ENCODE measurements at regions not wholly inside any gene's neighbourhood (a gene's known extent, or its start where the extent isn't known, plus 50 kb on each side); places are given as distances from the start of the nearest gene placed in this dataset.

GRCh38 chr5:112649882-112650281 lies 87.8 kb upstream of the APC start:
- Histone ChIP-seq H3K27me3 (replicated peaks; ENCODE audit: insufficient read depth, low read depth, low read length, poor library complexity) (no peaks in the 10 kb centered on the region), H3K4me1 (ENCODE audit: insufficient read depth, low read length, poor library complexity, severe bottlenecking) (no peaks in the 10 kb centered on the region), H3K36me3 (ENCODE audit: insufficient read depth, low read length, poor library complexity, severe bottlenecking) (no peaks in the 10 kb centered on the region), H3K4me3 (ENCODE audit: low read depth, low read length, poor library complexity, severe bottlenecking) (no peak overlapping the region), H3K27ac (ENCODE audit: low read depth, low read length, poor library complexity, severe bottlenecking) (no peak overlapping the region), H3K9me3 (ENCODE audit: low read depth, low read length, poor library complexity, severe bottlenecking) (no peaks in the 10 kb centered on the region)
- intact Hi-C loops (cut with micrococcal nuclease; ENCODE audit: unreplicated experiment), result no loop called here
- CTCF ChIA-PET, result no interaction called here
- DNase-seq (ENCODE audit: low spot score), result no peak
- TF ChIP-seq EZH2 (IDR thresholded peaks at IDR 0.05; ENCODE audit: borderline replicate concordance, low read depth, low read length, poor library complexity, severe bottlenecking), result no peak
- no peak for TF ChIP-seq CTCF (conservative IDR thresholded peaks at IDR 0.05; ENCODE audit: low read depth, low read length)
- POLR2A ChIA-PET (ENCODE audit: low non-redundant PET), result no interaction called here
- BruUV-seq (replicated peaks), result no TSS peak

GRCh38 chr5:112653638-112654205 lies 84.0 kb upstream of the APC start:
- no peak overlapping the region for H3K27ac ChIP-seq (ENCODE audit: low read depth, low read length, poor library complexity, severe bottlenecking)
- no peak overlapping the region for H3K4me3 ChIP-seq (ENCODE audit: low read depth, low read length, poor library complexity, severe bottlenecking)
- H3K9me3 ChIP-seq (ENCODE audit: low read depth, low read length, poor library complexity, severe bottlenecking), result no peaks in the 10 kb centered on the region
- no peaks in the 10 kb centered on the region for H3K4me1 ChIP-seq (ENCODE audit: insufficient read depth, low read length, poor library complexity, severe bottlenecking)
- CTCF ChIA-PET, result interaction anchor here (1.0 kb wide), 1 partner anchor 10 kb away, joined by 4 read pairs; no protein-coding TSS in a partner anchor
- POLR2A ChIA-PET (ENCODE audit: low non-redundant PET), result no interaction called here
- no TSS peak for BruUV-seq (replicated peaks)
- TF ChIP-seq CTCF (conservative IDR thresholded peaks at IDR 0.05; ENCODE audit: low read depth, low read length), result no peak
- TF ChIP-seq EZH2 (IDR thresholded peaks at IDR 0.05; ENCODE audit: borderline replicate concordance, low read depth, low read length, poor library complexity, severe bottlenecking), result no peak
- intact Hi-C loops (cut with micrococcal nuclease; ENCODE audit: unreplicated experiment), result no loop called here
- no peak for DNase-seq (ENCODE audit: low spot score)
- H3K36me3 ChIP-seq (ENCODE audit: insufficient read depth, low read length, poor library complexity, severe bottlenecking), result no peaks in the 10 kb centered on the region
- H3K27me3 ChIP-seq (replicated peaks; ENCODE audit: insufficient read depth, low read depth, low read length, poor library complexity), result no peaks in the 10 kb centered on the region

GRCh38 chr5:112655513-112655912 lies 82.2 kb upstream of the APC start:
- ChIA-PET POLR2A (ENCODE audit: low non-redundant PET) (interaction anchor here (0.7 kb wide), 1 partner anchor 21 kb away, joined by 4 read pairs; no protein-coding TSS in a partner anchor), CTCF (no interaction called here)
- no peaks in the 10 kb centered on the region for H3K36me3 ChIP-seq (ENCODE audit: insufficient read depth, low read length, poor library complexity, severe bottlenecking)
- no peak for DNase-seq (ENCODE audit: low spot score)
- H3K27ac ChIP-seq (ENCODE audit: low read depth, low read length, poor library complexity, severe bottlenecking), result no peak overlapping the region
- H3K4me3 ChIP-seq (ENCODE audit: low read depth, low read length, poor library complexity, severe bottlenecking), result no peak overlapping the region
- H3K9me3 ChIP-seq (ENCODE audit: low read depth, low read length, poor library complexity, severe bottlenecking), result no peaks in the 10 kb centered on the region
- no peaks in the 10 kb centered on the region for H3K27me3 ChIP-seq (replicated peaks; ENCODE audit: insufficient read depth, low read depth, low read length, poor library complexity)
- TF ChIP-seq CTCF (conservative IDR thresholded peaks at IDR 0.05; ENCODE audit: low read depth, low read length) (no peak), EZH2 (IDR thresholded peaks at IDR 0.05; ENCODE audit: borderline replicate concordance, low read depth, low read length, poor library complexity, severe bottlenecking) (no peak)
- BruUV-seq (replicated peaks), result no TSS peak
- H3K4me1 ChIP-seq (ENCODE audit: insufficient read depth, low read length, poor library complexity, severe bottlenecking), result no peaks in the 10 kb centered on the region
- intact Hi-C loops (cut with micrococcal nuclease; ENCODE audit: unreplicated experiment), result no loop called here

Data from A673 (cell line).